SK-N-SH treated with all-trans-retinoic acid at 6 μM for 48 hours (cell line): ENCODE measurements at regions not wholly inside any gene's neighbourhood (a gene's known extent, or its start where the extent isn't known, plus 50 kb on each side); places are given as distances from the start of the nearest gene placed in this dataset.

Source experiments
- ATAC-seq: fragments of 200-7000 bp; cut with Tn5 transposase; 3 replicates; pipeline ENCODE4 v1.9.1; 2020; ENCODE audit warnings: mild to moderate bottlenecking, moderate library complexity
- ARNTL ChIP-seq: fragments of 450-650 bp; formaldehyde crosslinking; IDR thresholded peaks from 2 replicates; pipeline ENCODE4 v1.5.0; 2020; ENCODE audit warnings: low read depth, mild to moderate bottlenecking, moderate library complexity, borderline replicate concordance
- BACH2 ChIP-seq: fragments of 250-450 bp; sonication (Bioruptor Pico); IDR thresholded peaks from 2 replicates; pipeline ENCODE4 v1.9.0; 2021; ENCODE audit warnings: mild to moderate bottlenecking, borderline replicate concordance
- CSDC2 ChIP-seq: fragments of 250-450 bp; sonication (Bioruptor Pico); IDR thresholded peaks from 2 replicates; pipeline ENCODE4 v1.5.0; 2020; ENCODE audit warnings: mild to moderate bottlenecking, moderate library complexity
- CSRNP3 ChIP-seq: fragments of 250-450 bp; sonication (Bioruptor Pico); IDR thresholded peaks from 2 replicates; pipeline ENCODE4 v1.5.1; 2021; ENCODE audit warnings: mild to moderate bottlenecking, moderate library complexity
- ESRRG ChIP-seq: fragments of 250-450 bp; sonication (Bioruptor Pico); IDR thresholded peaks from 2 replicates; pipeline ENCODE4 v1.6.1; 2021; ENCODE audit warnings: mild to moderate bottlenecking
- ISL1 ChIP-seq: fragments of 250-450 bp; sonication (Bioruptor Pico); IDR thresholded peaks from 2 replicates; pipeline ENCODE4 v2.1.2; 2022; ENCODE audit warnings: mild to moderate bottlenecking, moderate library complexity
- OSR1 ChIP-seq: fragments of 250-450 bp; sonication (Bioruptor Pico); IDR thresholded peaks from 2 replicates; pipeline ENCODE4 v1.8.0; 2022; ENCODE audit warnings: moderate library complexity, mild to moderate bottlenecking, inconsistent platforms
- POU6F1 ChIP-seq: fragments of 250-450 bp; sonication (Bioruptor Pico); IDR thresholded peaks from 2 replicates; pipeline ENCODE4 v1.8.0; 2021; ENCODE audit warnings: low read depth, mild to moderate bottlenecking, moderate library complexity, borderline replicate concordance
- PPARA ChIP-seq: fragments of 250-450 bp; sonication (Bioruptor Pico); IDR thresholded peaks from 2 replicates; pipeline ENCODE4 v1.5.0; 2020; ENCODE audit warnings: mild to moderate bottlenecking, borderline replicate concordance
- RARB ChIP-seq: fragments of 250-450 bp; sonication (Bioruptor Pico); IDR thresholded peaks from 2 replicates; pipeline ENCODE4 v1.8.0; 2021; ENCODE audit warnings: mild to moderate bottlenecking, moderate library complexity
- SNAI2 ChIP-seq: fragments of 250-450 bp; sonication (Bioruptor Pico); IDR thresholded peaks from 2 replicates; pipeline ENCODE4 v1.5.0; 2020; ENCODE audit warnings: mild to moderate bottlenecking, moderate library complexity
- TOX ChIP-seq: fragments of 250-450 bp; sonication (Bioruptor Pico); IDR thresholded peaks from 2 replicates; pipeline ENCODE4 v1.8.0; 2021; ENCODE audit warnings: mild to moderate bottlenecking, moderate library complexity, borderline replicate concordance
- TSHZ2 ChIP-seq: fragments of 250-450 bp; sonication (Bioruptor Pico); IDR thresholded peaks from 2 replicates; pipeline ENCODE4 v1.5.0; 2020; ENCODE audit warnings: mild to moderate bottlenecking, moderate library complexity
- ZC3H10 ChIP-seq: fragments of 250-450 bp; sonication (Bioruptor Pico); IDR thresholded peaks from 2 replicates; pipeline ENCODE4 v1.5.1; 2021; ENCODE audit warnings: mild to moderate bottlenecking, moderate library complexity
- ZNF565 ChIP-seq: fragments of 450-650 bp; formaldehyde crosslinking; conservative IDR thresholded peaks from 2 replicates; pipeline ENCODE4 v1.5.0; 2020; ENCODE audit warnings: low read depth, mild to moderate bottlenecking, moderate library complexity
- ZNF70 ChIP-seq: fragments of 450-650 bp; formaldehyde crosslinking; IDR thresholded peaks from 2 replicates; pipeline ENCODE4 v1.5.0; 2020; ENCODE audit warnings: mild to moderate bottlenecking, moderate library complexity
- ZNF8 ChIP-seq: fragments of 450-650 bp; formaldehyde crosslinking; IDR thresholded peaks from 2 replicates; pipeline ENCODE4 v1.5.0; 2020; ENCODE audit warnings: mild to moderate bottlenecking, moderate library complexity
- TF ChIP-seq, protein P1 (sequence below): fragments of 250-450 bp; sonication (Bioruptor Pico); IDR thresholded peaks from 2 replicates; pipeline ENCODE4 v1.8.0; 2020; ENCODE audit warnings: mild to moderate bottlenecking, moderate library complexity, borderline replicate concordance
- TF ChIP-seq, protein P2 (sequence below): fragments of 250-450 bp; sonication (Bioruptor Pico); IDR thresholded peaks from 2 replicates; pipeline ENCODE4 v1.5.1; 2020; ENCODE audit warnings: low read depth, mild to moderate bottlenecking, moderate library complexity

GRCh38 chr20:24764794-24765202 lies 184.3 kb upstream of the CST7 start:
- TF ChIP-seq TSHZ2 (CRISPR knock-in tag) = no peak
- TF ChIP-seq POU6F1 (CRISPR knock-in tag) = no peak
- no peak for TF ChIP-seq SNAI2 (CRISPR knock-in tag)
- no peak for TF ChIP-seq ARNTL (CRISPR knock-in tag)
- TF ChIP-seq BACH2 = no peak
- no peak for TF ChIP-seq OSR1 (CRISPR knock-in tag)
- TF ChIP-seq TOX (CRISPR knock-in tag) = no peak
- TF ChIP-seq ZNF8 = no peak
- TF ChIP-seq, protein P1, sequence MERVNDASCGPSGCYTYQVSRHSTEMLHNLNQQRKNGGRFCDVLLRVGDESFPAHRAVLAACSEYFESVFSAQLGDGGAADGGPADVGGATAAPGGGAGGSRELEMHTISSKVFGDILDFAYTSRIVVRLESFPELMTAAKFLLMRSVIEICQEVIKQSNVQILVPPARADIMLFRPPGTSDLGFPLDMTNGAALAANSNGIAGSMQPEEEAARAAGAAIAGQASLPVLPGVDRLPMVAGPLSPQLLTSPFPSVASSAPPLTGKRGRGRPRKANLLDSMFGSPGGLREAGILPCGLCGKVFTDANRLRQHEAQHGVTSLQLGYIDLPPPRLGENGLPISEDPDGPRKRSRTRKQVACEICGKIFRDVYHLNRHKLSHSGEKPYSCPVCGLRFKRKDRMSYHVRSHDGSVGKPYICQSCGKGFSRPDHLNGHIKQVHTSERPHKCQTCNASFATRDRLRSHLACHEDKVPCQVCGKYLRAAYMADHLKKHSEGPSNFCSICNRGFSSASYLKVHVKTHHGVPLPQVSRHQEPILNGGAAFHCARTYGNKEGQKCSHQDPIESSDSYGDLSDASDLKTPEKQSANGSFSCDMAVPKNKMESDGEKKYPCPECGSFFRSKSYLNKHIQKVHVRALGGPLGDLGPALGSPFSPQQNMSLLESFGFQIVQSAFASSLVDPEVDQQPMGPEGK = no peak
- no peak for TF ChIP-seq ESRRG (CRISPR knock-in tag)
- TF ChIP-seq CSRNP3 = no peak
- TF ChIP-seq RARB (CRISPR knock-in tag) = no peak
- ATAC-seq = no peak

DNA sequence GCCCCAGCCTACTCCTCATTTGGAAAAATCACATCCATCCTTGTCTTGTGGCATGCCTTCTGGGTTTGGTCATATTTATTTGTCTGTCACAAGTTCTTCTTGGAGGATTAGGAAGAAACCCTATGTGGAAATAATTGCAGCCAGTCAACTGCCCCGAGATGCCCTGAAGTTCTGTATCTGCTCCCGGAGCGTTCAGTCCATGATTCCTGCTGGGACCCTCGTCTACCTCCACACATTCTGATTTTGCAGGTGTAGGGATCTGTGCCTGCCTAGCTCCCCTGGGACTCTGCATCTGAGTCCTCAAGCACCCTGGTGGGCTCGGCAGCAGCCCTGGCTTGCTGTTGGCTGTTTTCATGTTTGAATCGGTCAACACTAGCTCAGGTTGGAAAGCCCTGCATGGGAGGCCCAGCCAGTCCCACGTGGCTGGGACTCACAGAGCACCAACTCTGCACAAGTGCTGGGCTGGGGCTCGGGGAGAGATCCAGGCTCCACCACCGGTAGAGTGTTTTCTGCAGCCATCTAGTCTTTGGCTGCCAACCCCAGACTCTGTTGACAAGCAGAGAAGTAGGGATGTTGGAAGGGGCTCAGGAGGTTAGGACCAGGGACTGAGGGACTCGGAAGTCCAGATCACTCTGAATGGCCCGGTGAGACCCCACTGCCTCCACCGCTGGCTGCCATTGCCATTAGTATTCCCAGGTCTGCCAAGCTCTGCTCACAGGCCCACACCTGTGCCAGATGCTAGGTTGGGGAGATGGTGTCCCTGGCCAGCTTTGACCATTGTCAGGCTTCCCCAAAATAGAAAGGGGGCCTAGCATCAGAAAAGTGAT lies 183.5 kb upstream of the CST7 start:
- TF ChIP-seq CSDC2 (no peak), TSHZ2 (CRISPR knock-in tag) (no peak), BACH2 (no peak), PPARA (no peak), ZNF70 (CRISPR knock-in tag) (no peak)
- TF ChIP-seq, protein P1 = no peak
- ATAC-seq = no peak

- ATAC-seq = no peak
- TF ChIP-seq ZC3H10 (CRISPR knock-in tag) (no peak), ZNF70 (CRISPR knock-in tag) (no peak), OSR1 (CRISPR knock-in tag) (no peak), ARNTL (CRISPR knock-in tag) (no peak), ZNF565 (CRISPR knock-in tag) (no peak), ISL1 (no peak), RARB (CRISPR knock-in tag) (no peak), BACH2 (no peak)
- TF ChIP-seq, protein P1 = no peak
- TF ChIP-seq, protein P2, sequence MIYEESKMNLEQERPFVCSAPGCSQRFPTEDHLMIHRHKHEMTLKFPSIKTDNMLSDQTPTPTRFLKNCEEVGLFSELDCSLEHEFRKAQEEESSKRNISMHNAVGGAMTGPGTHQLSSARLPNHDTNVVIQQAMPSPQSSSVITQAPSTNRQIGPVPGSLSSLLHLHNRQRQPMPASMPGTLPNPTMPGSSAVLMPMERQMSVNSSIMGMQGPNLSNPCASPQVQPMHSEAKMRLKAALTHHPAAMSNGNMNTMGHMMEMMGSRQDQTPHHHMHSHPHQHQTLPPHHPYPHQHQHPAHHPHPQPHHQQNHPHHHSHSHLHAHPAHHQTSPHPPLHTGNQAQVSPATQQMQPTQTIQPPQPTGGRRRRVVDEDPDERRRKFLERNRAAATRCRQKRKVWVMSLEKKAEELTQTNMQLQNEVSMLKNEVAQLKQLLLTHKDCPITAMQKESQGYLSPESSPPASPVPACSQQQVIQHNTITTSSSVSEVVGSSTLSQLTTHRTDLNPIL (CRISPR knock-in tag) = no peak
Observed at GRCh38 chr20:24766143-24766527, 182.9 kb upstream of the CST7 start.
